ENCODE measurements at regions not wholly inside any gene's neighbourhood (a gene's known extent, or its start where the extent isn't known, plus 50 kb on each side); places are given as distances from the start of the nearest gene placed in this dataset.

DNA sequence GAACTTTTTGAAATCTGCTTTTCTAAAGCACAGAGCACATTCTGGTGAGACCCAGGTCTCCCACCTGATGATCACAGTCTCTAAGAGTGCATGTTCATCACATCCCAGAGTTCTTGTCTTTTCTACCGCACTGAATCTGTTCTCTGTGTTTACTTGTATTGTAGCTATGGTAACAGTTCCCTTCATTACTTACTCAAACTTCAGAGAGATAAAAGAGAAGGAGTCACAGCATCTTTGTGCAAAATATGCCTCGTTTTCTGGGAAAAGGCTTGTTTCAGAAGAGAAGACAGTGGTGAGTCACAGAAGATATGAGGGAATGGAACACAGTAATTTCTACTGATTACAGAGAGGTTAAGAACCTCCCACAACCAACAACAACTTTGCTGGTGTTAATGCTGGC, 580.6 kb downstream of the PLA2G4A start:
- peak; percentile 79 for DNase-seq (ENCODE audit: low read depth)
- no peak overlapping the region for H3K4me3 ChIP-seq (replicated peaks; ENCODE audit: low read depth, low read length)
- TF ChIP-seq, protein P1, sequence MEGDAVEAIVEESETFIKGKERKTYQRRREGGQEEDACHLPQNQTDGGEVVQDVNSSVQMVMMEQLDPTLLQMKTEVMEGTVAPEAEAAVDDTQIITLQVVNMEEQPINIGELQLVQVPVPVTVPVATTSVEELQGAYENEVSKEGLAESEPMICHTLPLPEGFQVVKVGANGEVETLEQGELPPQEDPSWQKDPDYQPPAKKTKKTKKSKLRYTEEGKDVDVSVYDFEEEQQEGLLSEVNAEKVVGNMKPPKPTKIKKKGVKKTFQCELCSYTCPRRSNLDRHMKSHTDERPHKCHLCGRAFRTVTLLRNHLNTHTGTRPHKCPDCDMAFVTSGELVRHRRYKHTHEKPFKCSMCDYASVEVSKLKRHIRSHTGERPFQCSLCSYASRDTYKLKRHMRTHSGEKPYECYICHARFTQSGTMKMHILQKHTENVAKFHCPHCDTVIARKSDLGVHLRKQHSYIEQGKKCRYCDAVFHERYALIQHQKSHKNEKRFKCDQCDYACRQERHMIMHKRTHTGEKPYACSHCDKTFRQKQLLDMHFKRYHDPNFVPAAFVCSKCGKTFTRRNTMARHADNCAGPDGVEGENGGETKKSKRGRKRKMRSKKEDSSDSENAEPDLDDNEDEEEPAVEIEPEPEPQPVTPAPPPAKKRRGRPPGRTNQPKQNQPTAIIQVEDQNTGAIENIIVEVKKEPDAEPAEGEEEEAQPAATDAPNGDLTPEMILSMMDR (IDR thresholded peaks at IDR 0.05; ENCODE audit: low read length, missing control alignments): no peak

DNA sequence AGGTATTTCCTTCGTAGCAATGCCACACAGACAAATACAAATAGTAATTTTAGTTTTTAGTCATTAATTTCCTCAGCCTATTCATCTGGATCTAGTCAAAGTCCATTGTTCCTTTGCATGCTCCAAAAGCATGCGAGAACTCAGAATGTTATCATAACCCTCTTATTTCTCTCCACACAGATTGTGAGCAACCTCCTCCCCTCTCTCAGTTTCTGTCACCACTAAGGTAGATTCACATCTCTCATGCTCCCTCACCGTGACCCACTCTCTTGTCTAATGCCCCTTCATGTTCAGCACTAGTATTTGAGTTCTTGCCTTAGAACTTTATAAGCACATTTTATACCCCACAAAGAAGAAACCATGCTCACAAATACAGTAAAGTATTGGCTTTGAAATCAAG, 582.4 kb downstream of the PLA2G4A start:
- DNase-seq (ENCODE audit: low read depth): no peak
- TF ChIP-seq, protein P1 (IDR thresholded peaks at IDR 0.05; ENCODE audit: low read length, missing control alignments): no peak
- H3K4me3 ChIP-seq (replicated peaks; ENCODE audit: low read depth, low read length): no peak overlapping the region

DNA sequence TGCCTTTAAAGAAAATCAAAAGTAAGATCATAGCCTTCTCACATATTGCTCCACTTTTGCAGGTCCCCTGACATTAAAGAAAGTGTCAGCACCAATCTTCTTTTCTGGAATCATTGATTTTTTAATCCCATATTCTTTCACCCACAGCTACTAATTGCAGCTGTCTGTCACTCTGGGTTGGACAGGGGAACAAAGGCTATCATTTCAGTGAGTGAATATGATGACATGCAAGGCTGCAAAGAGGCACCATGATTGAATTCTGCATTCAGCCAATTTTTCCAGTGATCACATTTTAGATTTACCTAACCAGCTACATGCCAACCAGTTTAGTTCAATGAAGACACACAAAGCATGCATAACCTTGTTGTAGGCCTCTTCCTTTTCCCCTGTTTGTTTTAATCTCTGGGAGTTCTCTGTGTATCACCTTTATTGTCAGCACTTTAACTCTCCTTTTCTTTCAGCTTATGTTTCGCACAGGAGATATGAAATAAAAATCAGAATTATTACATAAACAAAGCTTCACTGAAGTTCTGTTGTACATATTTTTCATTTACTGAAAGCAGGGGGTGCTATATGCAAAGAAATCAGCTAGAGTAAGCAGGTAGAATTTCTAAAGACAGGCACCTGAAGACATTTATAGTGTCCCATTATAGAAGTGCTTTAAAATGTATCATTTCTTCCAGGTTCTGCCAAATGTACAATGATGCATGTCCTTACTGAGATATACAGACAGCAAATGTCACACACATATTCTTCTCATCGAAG, 584.8 kb downstream of the PLA2G4A start:
- TF ChIP-seq, protein P1 (IDR thresholded peaks at IDR 0.05; ENCODE audit: low read length, missing control alignments): peak; percentile 14
- no peak overlapping the region for H3K4me3 ChIP-seq (replicated peaks; ENCODE audit: low read depth, low read length)
- DNase-seq (ENCODE audit: low read depth): peak; percentile 26

DNA sequence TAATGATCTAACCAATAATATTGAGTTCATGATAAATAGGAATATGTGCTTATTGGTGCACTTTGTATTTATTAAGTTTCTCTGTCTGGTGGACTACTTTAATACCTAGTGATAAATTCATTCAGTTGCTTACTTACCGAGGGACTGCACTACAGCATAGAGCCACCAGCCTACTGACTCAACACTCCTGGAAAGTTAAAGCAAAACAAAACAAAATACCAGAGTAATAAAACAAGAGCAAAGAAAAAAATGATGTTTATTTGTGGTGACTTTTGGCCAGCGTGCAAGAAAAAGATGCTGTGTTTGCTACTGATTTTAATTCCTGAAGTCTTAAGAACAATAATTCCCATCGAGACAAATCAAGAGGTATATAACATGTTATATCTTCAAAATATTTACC, 586.3 kb downstream of the PLA2G4A start:
- TF ChIP-seq, protein P1 (IDR thresholded peaks at IDR 0.05; ENCODE audit: low read length, missing control alignments): no peak
- no peak overlapping the region for H3K4me3 ChIP-seq (replicated peaks; ENCODE audit: low read depth, low read length)
- no peak for DNase-seq (ENCODE audit: low read depth)

DNA sequence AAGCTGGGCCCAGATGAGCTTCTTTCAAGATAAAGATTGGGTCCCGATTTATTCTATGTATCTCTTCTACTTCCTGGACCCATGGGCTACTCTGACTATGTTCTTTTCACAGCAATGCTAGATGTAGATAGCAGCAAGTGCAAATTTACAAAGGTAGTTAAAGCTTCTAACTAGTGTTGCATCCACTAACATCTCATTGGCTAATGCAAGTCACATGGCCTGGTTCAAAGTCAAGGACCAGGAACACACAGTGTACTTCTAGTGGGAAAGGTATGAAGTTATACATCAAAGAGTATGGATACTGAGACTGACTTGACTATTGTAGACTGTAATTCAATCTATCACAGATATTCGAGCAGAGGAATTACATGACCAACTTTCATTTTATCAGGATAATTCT, 588.8 kb downstream of the PLA2G4A start:
- TF ChIP-seq, protein P1 (IDR thresholded peaks at IDR 0.05; ENCODE audit: low read length, missing control alignments): no peak
- no peak for DNase-seq (ENCODE audit: low read depth)
- H3K4me3 ChIP-seq (replicated peaks; ENCODE audit: low read depth, low read length): no peak overlapping the region

DNA sequence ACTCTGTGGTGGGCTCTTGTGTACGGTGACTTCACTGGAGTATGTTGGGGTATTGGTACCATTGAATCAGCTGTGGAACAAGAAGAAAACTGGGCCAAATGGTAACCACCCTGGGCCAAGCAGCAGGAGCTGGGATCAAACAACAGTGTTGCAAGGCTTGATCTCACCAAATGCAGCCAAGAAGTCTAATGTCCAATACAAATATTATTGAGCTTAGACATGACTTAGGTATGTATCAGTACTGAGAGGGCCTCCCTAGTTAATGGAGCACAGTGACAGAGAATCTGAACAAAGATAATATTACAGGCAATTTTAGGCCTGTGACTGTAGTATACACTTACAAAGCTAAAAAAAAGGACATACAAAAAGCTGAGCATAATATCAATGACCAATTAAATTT, 604.8 kb downstream of the PLA2G4A start:
- H3K4me3 ChIP-seq (replicated peaks; ENCODE audit: low read depth, low read length): no peak overlapping the region
- TF ChIP-seq, protein P1 (IDR thresholded peaks at IDR 0.05; ENCODE audit: low read length, missing control alignments): no peak
- DNase-seq (ENCODE audit: low read depth): peak; percentile 10

DNA sequence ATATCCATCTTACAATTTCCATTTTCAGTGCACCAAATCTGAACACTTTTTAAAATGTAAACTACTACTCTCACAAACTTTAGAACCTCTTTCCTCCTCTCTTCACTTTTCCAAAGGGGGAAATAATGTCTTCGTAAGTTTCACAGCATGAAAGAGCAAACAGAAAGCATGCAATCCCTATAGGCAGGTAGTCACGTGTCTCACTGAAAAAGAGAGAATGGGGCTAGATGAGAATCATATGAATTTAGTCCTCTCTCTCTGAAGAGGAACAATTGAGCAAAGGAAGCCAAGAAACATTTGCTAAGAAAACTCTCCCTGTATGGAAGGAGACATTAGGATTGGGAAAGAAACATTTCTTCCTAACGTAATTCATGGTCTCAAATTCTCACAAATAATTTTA, 613.9 kb downstream of the PLA2G4A start:
- DNase-seq (ENCODE audit: low read depth): no peak
- H3K4me3 ChIP-seq (replicated peaks; ENCODE audit: low read depth, low read length): no peak overlapping the region
- TF ChIP-seq, protein P1 (IDR thresholded peaks at IDR 0.05; ENCODE audit: low read length, missing control alignments): no peak
